ENCODE measurements at regions not wholly inside any gene's neighbourhood (a gene's known extent, or its start where the extent isn't known, plus 50 kb on each side); places are given as distances from the start of the nearest gene placed in this dataset.

GRCh38 chr2:100222844-100223243, 80.5 kb upstream of the AFF3 start:
- H3K27me3 ChIP-seq (ENCODE audit: control insufficient read depth in 1 of 2, insufficient read depth in 2 of 2, low read length in 1 of 2), result no peaks in the 10 kb centered on the region
- intact Hi-C loops (cut with DNase I), result no loop called here
- no peak overlapping the region for H3K27ac ChIP-seq (ENCODE audit: low read depth in 1 of 2, low read length in 2 of 2)
- ATAC-seq (ENCODE audit: low FRiP score), result no peak
- H3K4me1 ChIP-seq (ENCODE audit: control insufficient read depth in 1 of 2, insufficient read depth in 2 of 2, low read length in 2 of 2), result peaks cover 0 to 4% of the 10 kb centered on the region in 2 donors
- DNase-seq, result no peak
- 94 to 100% methylated on average over 2 of the region's 2 CpGs for WGBS, 2 donors
- no peaks in the 10 kb centered on the region for H3K36me3 ChIP-seq (ENCODE audit: control insufficient read depth in 1 of 2, insufficient read depth in 2 of 2, low read length in 1 of 2)
- H3K4me3 ChIP-seq (ENCODE audit: low read length in 2 of 2), result no peak overlapping the region
- no peaks in the 10 kb centered on the region for H3K9me3 ChIP-seq (ENCODE audit: control insufficient read depth, low read length)

- H3K27ac ChIP-seq (ENCODE audit: low read depth in 1 of 2, low read length in 2 of 2), result no peak overlapping the region
- 97 to 98% methylated on average over 3 of the region's 3 CpGs for WGBS, 2 donors
- H3K9me3 ChIP-seq (ENCODE audit: control insufficient read depth, low read length), result no peaks in the 10 kb centered on the region
- intact Hi-C loops (cut with DNase I), result no loop called here
- no peak overlapping the region for H3K4me3 ChIP-seq (ENCODE audit: low read length in 2 of 2)
- no peak for ATAC-seq (ENCODE audit: low FRiP score)
- peaks cover 0 to 3% of the 10 kb centered on the region in 2 donors for H3K4me1 ChIP-seq (ENCODE audit: control insufficient read depth in 1 of 2, insufficient read depth in 2 of 2, low read length in 2 of 2)
- no peak for DNase-seq
- H3K27me3 ChIP-seq (ENCODE audit: control insufficient read depth in 1 of 2, insufficient read depth in 2 of 2, low read length in 1 of 2), result no peaks in the 10 kb centered on the region
- H3K36me3 ChIP-seq (ENCODE audit: control insufficient read depth in 1 of 2, insufficient read depth in 2 of 2, low read length in 1 of 2), result no peaks in the 10 kb centered on the region
Measured at GRCh38 chr2:100218552-100218951, 76.2 kb upstream of the AFF3 start.

GRCh38 chr2:100217323-100217722, 74.9 kb upstream of the AFF3 start:
- Histone ChIP-seq H3K27me3 (ENCODE audit: control insufficient read depth in 1 of 2, insufficient read depth in 2 of 2, low read length in 1 of 2) (no peaks in the 10 kb centered on the region), H3K9me3 (ENCODE audit: control insufficient read depth, low read length) (no peaks in the 10 kb centered on the region), H3K27ac (ENCODE audit: low read depth in 1 of 2, low read length in 2 of 2) (no peak overlapping the region), H3K36me3 (ENCODE audit: control insufficient read depth in 1 of 2, insufficient read depth in 2 of 2, low read length in 1 of 2) (no peaks in the 10 kb centered on the region), H3K4me1 (ENCODE audit: control insufficient read depth in 1 of 2, insufficient read depth in 2 of 2, low read length in 2 of 2) (peaks cover 0 to 4% of the 10 kb centered on the region in 2 donors), H3K4me3 (ENCODE audit: low read length in 2 of 2) (no peak overlapping the region)
- intact Hi-C loops (cut with DNase I), result no loop called here
- no peak for ATAC-seq (ENCODE audit: low FRiP score)
- DNase-seq, result no peak
- 97 to 100% methylated on average over 6 of the region's 6 CpGs for WGBS, 2 donors

GRCh38 chr2:100216015-100216414, 73.6 kb upstream of the AFF3 start:
- no peak for ATAC-seq (ENCODE audit: low FRiP score)
- Histone ChIP-seq H3K4me3 (ENCODE audit: low read length in 2 of 2) (no peak overlapping the region), H3K4me1 (ENCODE audit: control insufficient read depth in 1 of 2, insufficient read depth in 2 of 2, low read length in 2 of 2) (peaks cover 0 to 4% of the 10 kb centered on the region in 2 donors), H3K27ac (ENCODE audit: low read depth in 1 of 2, low read length in 2 of 2) (peak overlapping the region in 1 of 2 donors; percentile 8), H3K9me3 (ENCODE audit: control insufficient read depth, low read length) (no peaks in the 10 kb centered on the region), H3K27me3 (ENCODE audit: control insufficient read depth in 1 of 2, insufficient read depth in 2 of 2, low read length in 1 of 2) (no peaks in the 10 kb centered on the region), H3K36me3 (ENCODE audit: control insufficient read depth in 1 of 2, insufficient read depth in 2 of 2, low read length in 1 of 2) (no peaks in the 10 kb centered on the region)
- intact Hi-C loops (cut with DNase I), result no loop called here
- DNase-seq, result peak in 1 of 2 donors; percentile 12
- WGBS, 2 donors, result 95% methylated on average over 5 of the region's 5 CpGs

- peaks cover 0 to 4% of the 10 kb centered on the region in 2 donors for H3K4me1 ChIP-seq (ENCODE audit: control insufficient read depth in 1 of 2, insufficient read depth in 2 of 2, low read length in 2 of 2)
- H3K27ac ChIP-seq (ENCODE audit: low read depth in 1 of 2, low read length in 2 of 2), result peak overlapping the region in 1 of 2 donors; percentile 38
- H3K9me3 ChIP-seq (ENCODE audit: control insufficient read depth, low read length), result no peaks in the 10 kb centered on the region
- no peaks in the 10 kb centered on the region for H3K27me3 ChIP-seq (ENCODE audit: control insufficient read depth in 1 of 2, insufficient read depth in 2 of 2, low read length in 1 of 2)
- ATAC-seq (ENCODE audit: low FRiP score) (no peak), DNase-seq (peak in 1 of 2 donors; percentile 38)
- intact Hi-C loops (cut with DNase I), result no loop called here
- H3K4me3 ChIP-seq (ENCODE audit: low read length in 2 of 2), result no peak overlapping the region
- WGBS, 2 donors, result 76 to 79% methylated on average over 6 of the region's 6 CpGs
- no peaks in the 10 kb centered on the region for H3K36me3 ChIP-seq (ENCODE audit: control insufficient read depth in 1 of 2, insufficient read depth in 2 of 2, low read length in 1 of 2)
Measured at GRCh38 chr2:100215371-100215770, 73.0 kb upstream of the AFF3 start.

- H3K27ac ChIP-seq (ENCODE audit: low read depth in 1 of 2, low read length in 2 of 2), result peak overlapping the region in 1 of 2 donors; percentile 65
- H3K27me3 ChIP-seq (ENCODE audit: control insufficient read depth in 1 of 2, insufficient read depth in 2 of 2, low read length in 1 of 2), result no peaks in the 10 kb centered on the region
- WGBS, 2 donors, result 9% methylated on average over 9 of the region's 9 CpGs
- H3K36me3 ChIP-seq (ENCODE audit: control insufficient read depth in 1 of 2, insufficient read depth in 2 of 2, low read length in 1 of 2), result no peaks in the 10 kb centered on the region
- ATAC-seq (ENCODE audit: low FRiP score), result peak; percentile 66
- H3K4me1 ChIP-seq (ENCODE audit: control insufficient read depth in 1 of 2, insufficient read depth in 2 of 2, low read length in 2 of 2), result peaks cover 0 to 4% of the 10 kb centered on the region in 2 donors
- no peak overlapping the region for H3K4me3 ChIP-seq (ENCODE audit: low read length in 2 of 2)
- peak; percentile 72 to 77 for DNase-seq
- intact Hi-C loops (cut with DNase I), result no loop called here
- no peaks in the 10 kb centered on the region for H3K9me3 ChIP-seq (ENCODE audit: control insufficient read depth, low read length)
Measured at GRCh38 chr2:100214265-100214971, 72.0 kb upstream of the AFF3 start.

GRCh38 chr2:100213595-100213994, 71.2 kb upstream of the AFF3 start:
- H3K9me3 ChIP-seq (ENCODE audit: control insufficient read depth, low read length), result no peaks in the 10 kb centered on the region
- H3K27me3 ChIP-seq (ENCODE audit: control insufficient read depth in 1 of 2, insufficient read depth in 2 of 2, low read length in 1 of 2), result no peaks in the 10 kb centered on the region
- H3K4me3 ChIP-seq (ENCODE audit: low read length in 2 of 2), result no peak overlapping the region
- 24 to 30% methylated on average over 3 of the region's 3 CpGs for WGBS, 2 donors
- peak overlapping the region in 1 of 2 donors; percentile 87 for H3K27ac ChIP-seq (ENCODE audit: low read depth in 1 of 2, low read length in 2 of 2)
- peak; percentile 47 for ATAC-seq (ENCODE audit: low FRiP score)
- DNase-seq, result peak in 1 of 2 donors; percentile 58
- intact Hi-C loops (cut with DNase I), result loop anchor here in 1 of 2 donors (2.0 kb wide), 1 partner anchor 17 kb away; no protein-coding TSS in a partner anchor
- no peaks in the 10 kb centered on the region for H3K36me3 ChIP-seq (ENCODE audit: control insufficient read depth in 1 of 2, insufficient read depth in 2 of 2, low read length in 1 of 2)
- peaks cover 0 to 4% of the 10 kb centered on the region in 2 donors for H3K4me1 ChIP-seq (ENCODE audit: control insufficient read depth in 1 of 2, insufficient read depth in 2 of 2, low read length in 2 of 2)

GRCh38 chr2:100212850-100213249, 70.5 kb upstream of the AFF3 start:
- H3K9me3 ChIP-seq (ENCODE audit: control insufficient read depth, low read length), result no peaks in the 10 kb centered on the region
- H3K4me3 ChIP-seq (ENCODE audit: low read length in 2 of 2), result no peak overlapping the region
- no peaks in the 10 kb centered on the region for H3K27me3 ChIP-seq (ENCODE audit: control insufficient read depth in 1 of 2, insufficient read depth in 2 of 2, low read length in 1 of 2)
- ATAC-seq (ENCODE audit: low FRiP score) (no peak), DNase-seq (no peak)
- H3K4me1 ChIP-seq (ENCODE audit: control insufficient read depth in 1 of 2, insufficient read depth in 2 of 2, low read length in 2 of 2), result peaks cover 0 to 4% of the 10 kb centered on the region in 2 donors
- 63 to 70% methylated on average over 3 of the region's 3 CpGs for WGBS, 2 donors
- peak overlapping the region in 1 of 2 donors; percentile 29 for H3K27ac ChIP-seq (ENCODE audit: low read depth in 1 of 2, low read length in 2 of 2)
- no peaks in the 10 kb centered on the region for H3K36me3 ChIP-seq (ENCODE audit: control insufficient read depth in 1 of 2, insufficient read depth in 2 of 2, low read length in 1 of 2)
- intact Hi-C loops (cut with DNase I), result loop anchor here in 1 of 2 donors (2.0 kb wide), 1 partner anchor 16 kb away; no protein-coding TSS in a partner anchor

- H3K9me3 ChIP-seq (ENCODE audit: control insufficient read depth, low read length), result no peaks in the 10 kb centered on the region
- WGBS, 2 donors, result 96 to 98% methylated on average over 3 of the region's 3 CpGs
- DNase-seq (no peak), ATAC-seq (ENCODE audit: low FRiP score) (no peak)
- H3K4me1 ChIP-seq (ENCODE audit: control insufficient read depth in 1 of 2, insufficient read depth in 2 of 2, low read length in 2 of 2), result peaks cover 0 to 4% of the 10 kb centered on the region in 2 donors
- no peak overlapping the region for H3K4me3 ChIP-seq (ENCODE audit: low read length in 2 of 2)
- H3K27ac ChIP-seq (ENCODE audit: low read depth in 1 of 2, low read length in 2 of 2), result no peak overlapping the region
- H3K36me3 ChIP-seq (ENCODE audit: control insufficient read depth in 1 of 2, insufficient read depth in 2 of 2, low read length in 1 of 2), result no peaks in the 10 kb centered on the region
- intact Hi-C loops (cut with DNase I), result no loop called here
- H3K27me3 ChIP-seq (ENCODE audit: control insufficient read depth in 1 of 2, insufficient read depth in 2 of 2, low read length in 1 of 2), result no peaks in the 10 kb centered on the region
Measured at GRCh38 chr2:100211521-100211920, 69.1 kb upstream of the AFF3 start.

Measured in aorta (tissue), 5 donors.